ENCODE measurements at regions not wholly inside any gene's neighbourhood (a gene's known extent, or its start where the extent isn't known, plus 50 kb on each side); places are given as distances from the start of the nearest gene placed in this dataset.
A peak's percentile ranks its signal among the peaks of the same experiment; 100 is the strongest.

DNA sequence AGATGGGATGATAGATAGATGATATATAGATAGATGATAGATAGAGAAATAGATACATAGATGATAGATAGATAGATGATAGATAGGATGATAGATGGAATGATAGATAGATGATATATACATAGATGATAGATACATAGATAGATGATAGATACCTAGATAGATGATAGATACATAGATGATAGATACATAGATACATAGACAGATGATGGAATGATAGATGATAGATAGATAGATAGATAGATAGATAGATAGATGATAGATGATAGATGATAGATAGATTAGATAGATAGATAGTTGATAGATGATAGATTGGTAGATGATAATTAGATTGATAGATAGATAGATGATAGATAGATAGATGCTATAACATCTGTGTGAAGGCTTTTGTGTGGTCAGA is 201.7 kb upstream of the RAB4A start:
- no peak for DNase-seq

DNA sequence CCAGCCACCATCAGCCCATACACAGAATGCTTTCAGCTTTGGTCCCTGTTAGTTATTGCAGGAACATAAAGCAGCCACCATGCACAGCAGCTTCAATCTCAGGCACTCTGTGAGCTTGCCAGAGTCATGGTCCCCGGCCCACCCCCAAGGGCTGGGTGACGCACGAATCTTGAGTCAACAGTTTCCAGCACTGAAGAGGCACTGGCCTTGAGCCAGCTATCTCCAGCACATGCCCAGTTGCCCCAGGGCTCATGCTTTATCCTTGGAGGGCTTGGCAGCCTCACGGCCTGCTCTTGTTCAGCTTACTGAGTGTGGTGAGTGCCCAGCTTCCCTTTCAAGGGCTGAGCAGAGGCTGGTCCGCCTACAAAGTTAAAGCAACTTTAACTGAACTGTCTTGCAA is 200.7 kb upstream of the RAB4A start:
- peak; percentile 97 for DNase-seq

DNA sequence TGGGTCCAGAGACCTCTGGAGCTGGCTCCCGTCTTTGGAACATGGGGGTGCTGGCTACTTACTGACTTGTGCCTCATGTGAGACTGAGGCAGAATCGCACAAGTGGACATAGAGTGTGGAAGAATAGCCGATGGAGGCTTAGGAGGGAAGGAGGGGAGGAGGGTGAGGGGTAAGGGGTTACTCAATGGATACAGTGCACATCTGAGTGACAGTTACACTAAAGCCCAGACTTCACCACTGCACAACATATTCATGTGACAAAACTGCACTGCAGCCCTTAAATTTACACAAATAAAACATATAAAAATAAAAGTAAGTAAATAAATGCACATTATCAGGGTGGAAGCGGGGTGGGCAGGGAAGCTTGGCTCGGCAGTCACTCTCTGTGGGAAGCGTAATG is 197.7 kb upstream of the RAB4A start:
- DNase-seq: no peak

DNA sequence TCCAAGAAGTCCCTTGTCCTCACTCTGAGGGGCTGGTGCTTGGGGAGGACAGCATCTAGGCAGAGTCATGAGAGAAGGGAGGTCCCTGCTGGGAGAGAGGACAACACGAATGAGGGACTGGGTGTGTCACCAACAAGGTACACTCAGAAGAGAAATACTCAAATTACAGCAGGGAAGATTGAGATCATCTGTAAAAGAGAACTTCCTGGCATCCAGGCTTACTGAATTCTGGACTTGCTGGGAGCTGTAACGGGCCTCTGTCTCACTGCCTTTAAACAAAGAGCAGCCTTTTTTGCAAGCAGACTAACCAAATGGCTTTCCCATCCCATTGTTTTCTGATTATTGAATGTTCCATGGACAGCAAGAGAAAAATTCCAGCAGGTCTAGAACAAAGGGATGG is 195.7 kb upstream of the RAB4A start:
- no peak for DNase-seq

DNA sequence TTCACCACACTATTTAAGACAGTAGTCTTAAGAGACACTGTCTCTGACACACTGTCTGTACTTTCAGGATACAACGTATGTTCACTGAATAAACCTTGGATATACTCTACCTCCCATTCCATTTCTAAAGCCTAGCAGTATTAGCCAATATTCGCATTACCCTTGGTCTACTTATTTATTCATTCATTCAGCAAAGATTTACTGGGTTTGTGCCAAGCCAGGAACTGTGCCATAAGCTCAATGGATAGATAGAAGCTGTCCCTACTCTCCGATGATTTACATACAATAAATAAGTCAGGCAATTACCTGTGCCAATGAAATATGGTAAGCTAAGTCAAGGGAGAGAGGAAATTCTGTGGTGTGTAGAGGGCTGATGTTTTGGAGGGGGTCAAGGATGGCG is 195.2 kb upstream of the RAB4A start:
- DNase-seq: no peak

DNA sequence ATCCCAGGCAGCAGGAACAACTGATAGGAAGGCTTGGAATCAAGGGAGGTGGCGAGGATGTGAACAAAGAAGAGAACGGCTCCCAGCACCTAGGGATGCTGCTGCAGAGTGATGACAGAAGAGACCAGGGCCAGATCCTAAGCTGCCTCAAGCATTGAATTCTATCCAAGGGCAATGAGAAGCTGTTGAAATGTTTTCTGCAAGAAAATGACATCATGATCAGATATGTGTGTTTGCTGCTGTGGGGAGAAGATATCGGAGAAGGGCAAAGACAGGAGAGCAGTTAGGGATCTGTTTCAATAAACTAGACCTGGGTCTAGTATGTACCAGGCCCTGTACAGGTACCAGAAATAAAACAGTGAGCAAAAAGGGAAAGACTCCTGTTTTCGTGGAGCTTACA is 194.7 kb upstream of the RAB4A start:
- DNase-seq: no peak

DNA sequence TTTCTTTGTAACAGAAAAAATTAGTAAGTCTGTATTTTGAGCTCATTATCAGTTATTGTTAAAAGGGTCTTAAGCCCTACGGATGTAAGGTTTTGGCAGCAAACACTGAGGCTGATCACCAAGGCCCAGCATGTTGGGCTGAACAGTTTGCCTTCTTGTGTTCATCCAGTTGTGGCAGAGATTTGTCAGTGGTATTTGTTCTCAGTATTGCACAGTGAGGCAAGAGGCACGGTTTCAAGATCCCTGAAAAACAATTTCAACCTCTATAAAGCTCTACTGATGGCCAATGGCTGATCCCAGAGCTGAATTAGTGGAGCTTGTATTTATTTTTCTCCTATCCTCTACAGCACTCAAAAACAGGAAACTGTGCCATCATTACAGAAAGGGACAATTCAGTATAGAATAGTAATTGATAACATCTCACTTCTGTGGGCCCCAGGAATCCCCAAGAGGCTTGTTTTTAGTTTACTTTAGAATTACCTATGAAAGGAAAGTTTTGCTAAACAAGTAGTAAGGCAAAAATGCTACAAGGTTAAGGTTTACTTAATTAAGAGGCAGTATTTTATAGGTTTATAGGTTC is 191.8 kb upstream of the RAB4A start:
- DNase-seq: no peak

DNA sequence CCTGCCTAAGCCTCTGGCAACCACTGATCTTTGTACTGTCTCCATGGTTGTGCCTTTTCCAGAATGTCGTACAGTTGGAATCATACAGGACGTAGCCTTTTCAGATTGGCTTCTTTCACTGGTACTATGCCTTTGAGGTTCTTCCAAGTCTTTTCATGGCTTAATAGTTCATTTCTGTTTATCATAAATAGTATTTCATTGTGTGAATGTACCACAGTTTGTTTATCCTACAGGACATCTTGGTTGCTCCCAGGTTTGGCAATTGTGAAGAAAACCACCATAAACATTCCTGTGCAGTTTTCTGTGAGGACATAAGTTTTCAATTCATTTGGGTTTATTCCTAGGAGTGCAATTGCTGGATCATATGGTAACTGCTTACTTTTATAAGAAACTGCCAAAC is 190.6 kb upstream of the RAB4A start:
- DNase-seq: no peak

DNA sequence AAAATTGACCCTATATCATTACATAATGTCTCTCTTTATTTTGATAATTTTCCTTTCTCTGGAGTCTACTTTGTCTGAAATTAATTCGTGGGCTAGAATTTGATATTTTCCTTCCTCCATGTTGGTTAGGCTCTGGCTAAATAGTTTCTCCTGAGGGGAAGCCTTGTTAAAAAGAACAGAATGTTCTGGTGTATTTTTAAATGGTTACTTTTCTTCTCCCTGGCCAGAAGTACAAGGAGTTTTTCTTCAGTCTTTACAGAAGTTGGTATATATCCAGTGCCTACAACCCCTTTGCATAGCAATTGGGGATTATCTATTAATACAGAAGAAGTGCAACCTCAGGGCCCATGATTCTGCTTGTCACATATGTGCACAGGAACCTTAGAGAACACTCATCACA is 185.6 kb upstream of the RAB4A start:
- no peak for DNase-seq

DNA sequence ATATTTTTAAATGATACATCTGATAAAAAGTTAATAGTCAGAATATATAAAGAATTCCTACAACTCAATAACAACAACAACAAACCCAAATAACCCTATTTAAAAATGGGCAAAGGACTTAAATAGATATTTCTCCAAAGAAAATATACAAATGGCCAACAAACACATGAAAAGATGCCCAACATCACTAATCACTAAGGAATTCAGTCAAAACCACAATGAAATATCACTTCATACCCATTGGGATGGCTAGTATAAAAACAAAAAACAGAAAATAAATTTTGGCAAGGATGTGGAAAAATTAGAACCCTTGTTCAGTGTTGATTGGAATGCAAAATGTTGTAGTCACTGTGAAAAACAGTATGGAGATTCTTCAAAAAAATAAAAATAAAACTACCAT is 184.8 kb upstream of the RAB4A start:
- DNase-seq: no peak

DNA sequence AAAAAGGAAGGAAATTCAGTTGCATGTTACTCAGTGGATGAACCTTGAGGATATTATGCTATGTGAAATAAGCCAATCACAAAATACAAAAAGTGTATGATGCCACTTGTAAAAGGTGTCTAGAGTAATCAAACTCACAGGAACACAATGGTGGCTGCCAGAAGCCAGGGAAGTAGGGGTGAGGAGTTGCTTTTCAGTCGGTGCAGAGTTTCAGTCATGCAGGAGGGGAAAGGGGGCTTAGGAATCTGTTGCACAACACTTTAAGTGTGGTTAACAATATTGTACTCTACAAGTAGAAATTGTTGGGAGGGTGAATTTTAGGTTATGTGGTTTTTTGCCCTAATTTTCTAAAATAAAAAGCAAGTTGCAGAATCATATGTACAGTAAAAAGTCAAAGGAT is 184.2 kb upstream of the RAB4A start:
- DNase-seq: no peak

DNA sequence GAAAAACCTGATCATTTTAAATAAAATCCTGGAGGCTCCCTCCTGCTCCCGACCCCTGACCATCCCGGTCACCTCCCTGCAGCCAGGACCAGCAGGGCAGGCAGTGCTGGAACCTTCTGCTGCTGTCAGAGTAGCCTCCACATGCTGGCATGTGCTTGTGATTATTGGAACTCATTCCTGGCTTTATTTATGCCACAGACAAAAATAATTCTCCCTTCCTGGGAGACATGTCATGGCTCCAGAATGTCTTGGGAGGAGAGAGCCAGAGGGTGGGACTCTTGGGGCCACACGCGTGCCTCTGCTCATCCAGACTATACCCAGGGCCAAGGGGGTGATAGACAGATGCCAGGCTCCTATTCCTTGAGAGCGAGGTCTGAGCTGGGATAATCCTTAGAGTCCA is 183.6 kb upstream of the RAB4A start:
- DNase-seq: no peak

DNA sequence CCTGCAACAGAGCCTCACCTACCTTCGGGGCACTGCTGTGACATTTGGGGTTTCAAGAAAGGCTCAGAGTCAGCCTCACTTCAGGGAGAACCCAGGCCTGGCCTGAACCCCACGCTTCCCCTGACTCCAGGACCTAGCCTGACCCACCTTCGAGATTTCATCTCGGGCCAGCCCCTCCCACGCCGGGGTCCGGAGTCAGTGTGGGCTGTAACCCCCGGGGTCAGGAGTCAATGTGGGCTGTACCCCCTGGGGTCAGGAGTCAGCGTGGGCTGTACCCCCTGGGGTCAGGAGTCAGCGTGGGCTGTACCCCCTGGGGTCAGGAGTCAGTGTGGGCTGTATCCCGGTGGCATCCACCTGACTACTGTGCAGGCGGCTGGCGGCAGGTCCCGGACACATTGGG is 183.0 kb upstream of the RAB4A start:
- no peak for DNase-seq

DNA sequence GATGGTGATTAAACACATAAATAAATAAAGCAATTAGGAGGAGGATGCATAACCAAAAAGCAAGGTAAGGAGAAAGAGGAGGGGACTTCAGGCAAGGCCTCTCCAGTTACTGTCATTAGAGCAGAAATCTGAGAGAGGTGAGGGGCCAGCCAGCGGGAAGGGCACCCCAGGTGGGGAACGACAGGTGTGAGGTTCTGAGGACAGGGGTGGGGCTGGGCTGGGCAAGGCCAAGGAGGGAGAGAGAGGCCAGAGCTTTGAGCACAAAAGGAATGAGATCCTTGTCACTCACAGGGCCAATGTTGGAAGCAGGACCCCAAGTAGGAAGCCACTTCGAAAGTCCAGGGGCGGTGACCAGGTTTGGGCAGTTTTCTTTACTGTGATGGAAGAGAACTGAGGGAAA is 182.2 kb upstream of the RAB4A start:
- no peak for DNase-seq

DNA sequence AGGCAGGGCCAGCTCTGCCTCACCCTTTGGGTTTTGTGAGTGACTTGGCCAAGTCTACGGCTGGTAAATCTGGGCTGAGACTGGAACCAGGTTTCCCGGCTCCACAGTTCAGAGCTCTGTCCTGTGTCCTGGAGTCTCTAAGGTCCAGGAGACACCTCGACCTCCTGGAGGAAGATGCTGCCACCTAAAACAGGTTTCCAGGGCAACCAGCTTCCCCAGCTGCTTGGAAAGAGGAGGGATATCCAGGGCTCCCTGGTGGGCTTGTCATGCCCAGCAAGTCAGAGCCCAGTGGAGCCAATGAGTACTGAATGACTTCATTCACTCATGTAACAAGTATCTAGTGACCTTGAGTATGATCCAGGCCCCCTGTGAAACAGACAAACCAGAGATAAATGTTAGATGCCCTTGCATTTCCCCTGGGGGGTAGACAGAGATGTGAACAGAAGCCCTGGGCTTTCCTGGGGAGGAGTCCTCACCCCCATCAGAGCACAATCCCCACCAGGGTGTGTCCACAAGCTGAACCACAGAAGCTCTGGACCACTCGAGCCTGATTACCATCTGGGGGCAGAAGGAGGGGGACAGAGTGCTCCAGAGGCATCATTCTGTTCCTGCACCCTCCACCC is 181.2 kb upstream of the RAB4A start:
- no peak for DNase-seq

DNA sequence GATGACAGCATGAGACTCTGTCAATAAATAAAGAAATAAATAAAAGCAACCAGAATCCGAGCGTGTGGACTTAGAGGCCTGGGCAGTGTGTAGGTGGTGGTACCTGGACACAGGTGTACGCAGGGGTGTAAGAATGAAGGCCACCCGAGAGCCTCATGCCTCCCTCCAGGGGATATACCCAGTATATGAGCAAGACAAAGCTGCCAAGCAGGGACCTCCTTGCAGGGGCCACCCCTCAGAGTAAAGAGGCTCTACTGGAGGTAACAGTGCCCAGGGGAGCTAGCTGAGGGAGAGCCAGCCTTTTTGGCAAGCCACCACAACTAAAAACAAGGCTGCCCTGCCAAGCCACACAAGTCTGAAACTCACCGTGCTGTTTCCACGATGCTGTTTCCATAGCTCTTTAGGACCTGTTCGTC is 179.2 kb upstream of the RAB4A start:
- no peak for DNase-seq

DNA sequence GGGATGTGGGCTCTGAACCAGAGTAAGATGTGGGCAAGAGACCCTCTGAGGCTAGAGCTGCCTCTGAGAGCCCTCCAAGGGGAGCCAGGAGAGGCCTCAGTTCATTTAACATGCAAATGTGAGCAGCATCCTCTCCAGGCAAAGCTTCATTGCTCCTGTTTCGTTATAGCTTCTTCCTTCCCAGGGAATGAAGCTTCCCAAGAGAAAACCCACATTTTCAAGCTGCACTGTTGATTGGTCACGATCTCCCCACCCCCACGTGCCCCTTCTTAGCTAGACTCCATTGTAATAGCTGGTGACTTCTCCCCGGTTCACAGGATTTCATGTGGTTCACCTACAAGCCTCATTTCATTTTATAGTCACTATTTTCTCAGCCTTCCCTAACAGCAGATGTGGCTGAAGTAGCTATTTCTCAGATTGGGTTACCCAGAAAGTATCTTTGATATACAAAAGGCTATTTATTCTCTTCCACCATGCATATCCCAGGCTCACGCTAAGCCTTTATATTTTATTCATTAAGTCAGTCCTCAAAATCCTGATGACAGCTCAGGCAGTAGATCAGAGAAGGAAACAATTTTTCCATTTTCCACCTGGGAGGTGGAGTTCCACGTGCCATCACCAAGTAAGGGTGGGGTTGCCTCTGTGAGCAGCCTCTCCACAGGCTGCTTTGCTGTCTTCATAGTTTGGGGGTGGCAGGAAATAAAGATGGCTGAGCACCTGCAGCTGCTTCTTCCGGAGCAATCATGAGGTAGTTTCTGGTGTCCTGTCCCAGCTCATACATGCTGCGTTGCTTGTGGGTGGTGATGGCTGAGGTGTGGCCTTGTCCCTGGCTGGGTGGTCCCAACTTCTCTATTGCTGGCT is 178.3 kb upstream of the RAB4A start:
- DNase-seq: no peak

DNA sequence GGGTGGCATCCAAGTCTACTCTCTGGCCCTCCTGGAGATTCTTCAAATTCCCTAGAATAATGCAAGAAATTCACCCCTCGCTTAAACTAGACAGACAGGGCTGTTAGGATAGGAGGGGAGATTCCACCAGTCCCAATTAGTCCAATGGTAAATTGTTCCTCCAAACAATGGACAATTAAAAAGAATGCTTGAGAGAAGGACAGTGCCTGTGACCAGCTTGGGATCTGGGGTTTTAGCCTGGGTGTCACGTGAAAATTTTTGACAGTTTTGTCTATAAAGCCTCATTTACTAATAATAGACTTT is 177.7 kb upstream of the RAB4A start:
- DNase-seq: no peak

DNA sequence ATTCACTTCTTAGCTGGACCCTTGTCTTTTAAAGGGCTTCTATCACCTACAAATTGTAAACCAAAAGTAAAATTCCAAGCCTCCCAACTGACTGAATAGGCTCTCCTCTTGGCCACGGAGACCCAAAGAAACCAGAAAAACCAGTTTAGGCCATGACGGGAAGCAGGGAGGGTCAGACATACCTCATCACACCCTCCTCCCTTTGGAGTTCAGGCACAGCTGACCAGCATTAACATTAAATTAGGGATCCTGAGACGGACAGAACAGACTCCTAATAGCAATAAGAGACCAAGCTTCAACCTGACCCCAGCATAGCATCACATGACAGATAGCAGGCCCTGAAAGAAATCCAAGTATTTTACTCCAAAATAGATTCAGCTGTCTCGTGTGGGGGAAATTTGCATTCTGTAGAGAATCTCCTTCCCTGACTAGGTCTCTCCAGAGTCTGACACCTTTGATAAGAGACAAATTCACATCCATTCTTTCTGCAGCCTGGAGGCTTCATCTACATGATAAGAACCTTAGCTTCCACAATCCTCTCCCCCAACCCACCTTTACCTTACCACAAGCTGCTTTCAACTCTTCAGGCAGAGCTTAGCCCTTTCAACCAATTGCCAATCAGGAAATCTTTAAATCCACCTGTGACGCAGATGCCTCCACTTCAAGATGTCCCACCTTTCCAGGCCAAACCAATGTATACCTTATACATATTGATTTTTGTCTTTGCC is 177.1 kb upstream of the RAB4A start:
- peak; percentile 78 for DNase-seq

DNA sequence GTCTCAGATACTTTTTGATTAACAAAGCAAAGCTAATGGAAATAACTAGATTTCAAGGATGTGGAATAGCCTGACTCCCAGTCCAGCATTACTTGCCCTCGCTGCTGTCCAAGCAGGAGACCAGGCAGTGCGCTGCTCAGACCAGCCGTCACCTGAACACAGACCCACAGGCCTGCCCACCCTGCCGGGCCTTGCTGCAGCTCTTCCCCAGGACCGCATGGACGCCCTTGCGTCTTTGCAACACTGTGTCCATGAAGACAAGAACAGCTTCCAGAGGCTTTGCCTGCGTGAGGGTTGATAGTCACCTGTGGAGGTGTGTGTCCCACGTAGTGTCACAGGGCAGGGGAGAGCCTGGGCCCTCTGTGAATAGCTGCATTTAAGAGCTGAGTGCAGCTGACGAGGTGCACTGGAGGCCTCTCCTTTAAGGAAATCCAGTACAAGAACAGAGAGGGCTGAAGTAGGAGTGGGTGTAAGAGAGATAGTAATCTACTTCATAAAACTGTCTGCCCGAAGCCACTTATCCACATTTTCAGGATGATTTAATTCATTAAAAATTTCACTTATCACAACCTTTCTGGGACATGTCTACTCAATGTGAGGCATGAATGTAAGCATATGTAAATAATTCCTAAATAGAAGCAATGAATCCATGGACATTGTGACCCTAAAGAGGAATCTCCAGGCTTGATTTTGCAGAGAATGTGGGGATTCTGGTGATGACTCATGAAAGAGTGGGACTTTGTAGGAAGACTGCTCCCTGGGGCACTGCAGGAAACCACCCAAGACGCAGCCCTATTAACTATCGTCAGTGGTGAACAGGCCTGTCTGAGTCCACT is 176.2 kb upstream of the RAB4A start:
- no peak for DNase-seq

DNA sequence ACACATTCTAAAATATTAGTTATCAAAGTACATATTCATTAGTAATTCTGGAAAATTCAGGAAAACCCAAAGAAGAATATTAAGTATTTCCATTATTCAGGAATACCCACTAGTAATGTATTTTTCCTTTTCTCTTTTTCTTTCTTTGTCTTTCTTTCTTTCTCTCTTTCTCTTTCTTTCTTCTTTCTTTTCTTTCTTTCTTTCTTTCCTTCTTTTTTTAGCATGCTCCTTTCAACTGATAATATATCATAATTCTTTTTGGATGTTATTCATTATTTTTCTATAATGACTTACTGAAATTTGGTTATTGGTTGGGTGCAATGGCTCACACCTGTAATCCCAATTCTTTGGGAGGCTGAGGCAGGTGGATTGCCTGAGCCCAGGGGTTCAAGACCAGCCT is 175.6 kb upstream of the RAB4A start:
- DNase-seq: no peak

DNA sequence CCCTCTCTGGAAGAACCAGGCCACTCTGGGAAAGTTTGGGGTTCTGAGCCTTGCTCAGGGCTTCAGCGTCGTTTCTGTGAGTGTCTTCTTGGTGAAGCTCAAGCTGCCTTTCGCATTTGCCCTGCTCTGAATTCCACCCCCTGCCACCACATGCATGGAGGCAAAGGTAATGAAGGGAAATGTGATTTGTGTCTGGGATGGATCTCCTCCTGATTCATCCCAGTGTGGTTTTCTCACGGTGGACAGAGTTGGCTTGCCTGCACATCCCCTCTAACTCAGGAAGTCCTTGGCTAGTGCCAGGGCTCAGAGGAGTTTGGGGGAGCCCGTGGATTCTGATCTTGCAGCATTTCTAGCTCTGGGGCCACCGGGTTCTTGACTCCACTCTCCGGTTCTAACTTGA is 173.6 kb upstream of the RAB4A start:
- DNase-seq: no peak

DNA sequence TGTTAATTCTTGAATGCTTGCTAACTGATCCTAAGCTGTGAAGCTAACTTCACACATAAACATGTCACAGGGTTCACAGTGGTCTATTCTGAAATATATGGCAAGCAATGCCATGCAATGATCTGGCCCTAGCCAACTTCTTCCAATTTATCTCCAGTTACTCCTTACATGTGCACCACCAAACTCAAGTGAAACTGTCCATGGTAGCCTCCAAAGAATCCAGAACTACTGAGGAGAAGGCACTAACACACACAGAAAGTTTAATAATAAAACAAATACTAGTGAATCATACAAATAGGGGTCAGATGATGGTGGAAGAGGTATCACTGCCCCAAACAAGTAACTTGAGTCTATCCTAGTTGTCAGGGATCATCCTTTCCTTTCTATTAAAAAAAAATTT is 172.6 kb upstream of the RAB4A start:
- DNase-seq: no peak
